ENCODE measurements at regions not wholly inside any gene's neighbourhood (a gene's known extent, or its start where the extent isn't known, plus 50 kb on each side); places are given as distances from the start of the nearest gene placed in this dataset.

DNA sequence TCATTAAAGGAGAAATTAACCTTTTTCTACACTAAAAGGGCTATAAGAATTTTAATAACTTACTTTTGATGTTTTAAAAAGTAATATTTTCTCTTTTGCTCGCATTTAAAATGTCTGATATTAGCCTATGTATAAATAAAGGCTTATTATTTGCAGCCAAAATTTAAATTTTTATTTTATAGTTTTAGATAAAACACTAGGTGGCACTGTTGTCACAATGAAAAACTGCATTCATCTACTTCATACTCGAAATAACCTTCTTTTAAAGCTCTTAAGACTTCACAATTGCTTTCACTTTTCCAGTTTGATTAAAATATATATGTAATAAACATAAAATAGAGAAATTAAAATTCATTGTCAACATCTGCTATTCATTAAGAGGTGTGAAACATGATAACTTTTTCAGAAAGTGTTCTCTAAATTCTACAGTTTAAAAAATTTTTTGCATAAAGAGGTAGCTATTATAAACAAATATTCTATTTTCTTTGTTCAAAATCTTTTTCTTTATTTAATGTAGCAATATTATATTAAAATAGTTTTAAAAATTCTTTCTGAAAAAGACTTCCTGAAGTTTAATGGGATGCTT is 78.8 kb upstream of the DEFB112 start:
- no peak for TF ChIP-seq ZNF548 (tag by site-specific recombination; IDR thresholded peaks at IDR 0.05)
- TF ChIP-seq EGR2 (tag by site-specific recombination; IDR thresholded peaks at IDR 0.05; ENCODE audit: low read depth), result no peak
- no peak for TF ChIP-seq OSR2 (tag by site-specific recombination; IDR thresholded peaks at IDR 0.05)
- TF ChIP-seq, protein P1, sequence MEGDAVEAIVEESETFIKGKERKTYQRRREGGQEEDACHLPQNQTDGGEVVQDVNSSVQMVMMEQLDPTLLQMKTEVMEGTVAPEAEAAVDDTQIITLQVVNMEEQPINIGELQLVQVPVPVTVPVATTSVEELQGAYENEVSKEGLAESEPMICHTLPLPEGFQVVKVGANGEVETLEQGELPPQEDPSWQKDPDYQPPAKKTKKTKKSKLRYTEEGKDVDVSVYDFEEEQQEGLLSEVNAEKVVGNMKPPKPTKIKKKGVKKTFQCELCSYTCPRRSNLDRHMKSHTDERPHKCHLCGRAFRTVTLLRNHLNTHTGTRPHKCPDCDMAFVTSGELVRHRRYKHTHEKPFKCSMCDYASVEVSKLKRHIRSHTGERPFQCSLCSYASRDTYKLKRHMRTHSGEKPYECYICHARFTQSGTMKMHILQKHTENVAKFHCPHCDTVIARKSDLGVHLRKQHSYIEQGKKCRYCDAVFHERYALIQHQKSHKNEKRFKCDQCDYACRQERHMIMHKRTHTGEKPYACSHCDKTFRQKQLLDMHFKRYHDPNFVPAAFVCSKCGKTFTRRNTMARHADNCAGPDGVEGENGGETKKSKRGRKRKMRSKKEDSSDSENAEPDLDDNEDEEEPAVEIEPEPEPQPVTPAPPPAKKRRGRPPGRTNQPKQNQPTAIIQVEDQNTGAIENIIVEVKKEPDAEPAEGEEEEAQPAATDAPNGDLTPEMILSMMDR (tag by site-specific recombination; IDR thresholded peaks at IDR 0.05), result no peak
- TF ChIP-seq KLF16 (tag by site-specific recombination; IDR thresholded peaks at IDR 0.05), result no peak

Data from HEK293 (cell line).